Stimulated activated naive CD8-positive, alpha-beta T cell treated with anti-CD3 and anti-CD28 coated beads, Interleukin-15, Interleukin-2, amounts not matched to agents 100 ng/mL and 50 ng/mL, for 24 hours (primary cell): ENCODE measurements at regions not wholly inside any gene's neighbourhood (a gene's known extent, or its start where the extent isn't known, plus 50 kb on each side); places are given as distances from the start of the nearest gene placed in this dataset.
"Not testable (repeated sequence)": the region's sequence is repeated elsewhere in the genome, so short reads cannot be mapped to it uniquely, and the experiment has no call there.

Source experiments
- H3K27ac Mint-ChIP-seq: one replicate; pipeline ENCODE4 v1.8.0; 2021; ENCODE audit warnings: mild to moderate bottlenecking, mixed read lengths
- H3K27me3 Mint-ChIP-seq: one replicate; pipeline ENCODE4 v1.8.0; 2021; ENCODE audit warnings: mixed read lengths
- H3K36me3 Mint-ChIP-seq: one replicate; pipeline ENCODE4 v1.8.0; 2021; ENCODE audit warnings: low read depth, mixed read lengths
- H3K4me1 Mint-ChIP-seq: one replicate; pipeline ENCODE4 v1.8.0; 2021; ENCODE audit warnings: low read depth, mixed read lengths
- H3K4me3 Mint-ChIP-seq: one replicate; pipeline ENCODE4 v1.8.0; 2021; ENCODE audit warnings: mild to moderate bottlenecking, mixed read lengths
- H3K9me3 Mint-ChIP-seq: one replicate; pipeline ENCODE4 v1.8.0; 2021; ENCODE audit warnings: mixed read lengths

- Mint-ChIP-seq H3K4me3 (no peak overlapping the region), H3K27ac (no peak overlapping the region)
Observed at GRCh38 chr4:83213640-83214039, 71.0 kb downstream of the COQ2 start.

GRCh38 chr4:83212041-83212851 is 72.4 kb downstream of the COQ2 start:
- Mint-ChIP-seq H3K36me3 (peaks cover 4% of the 10 kb centered on the region), H3K4me3 (peak overlapping the region; percentile 45), H3K9me3 (peaks cover 3% of the 10 kb centered on the region), H3K4me1 (peaks cover 79% of the 10 kb centered on the region), H3K27ac (peak overlapping the region; percentile 56), H3K27me3 (no peaks in the 10 kb centered on the region)

More at GRCh38 chr4:83213640-83214039, 71.0 kb downstream of the COQ2 start:
- Mint-ChIP-seq H3K27me3 (no peaks in the 10 kb centered on the region), H3K9me3 (peaks cover 3% of the 10 kb centered on the region), H3K4me1 (peaks cover 93% of the 10 kb centered on the region), H3K36me3 (peaks cover 4% of the 10 kb centered on the region)

- no peaks in the 10 kb centered on the region for H3K27me3 Mint-ChIP-seq
Observed at GRCh38 chr4:83209419-83209818, 75.2 kb downstream of the COQ2 start.

GRCh38 chr4:83208371-83209365 is 75.9 kb downstream of the COQ2 start:
- Mint-ChIP-seq H3K27ac (no peak overlapping the region), H3K4me3 (no peak overlapping the region), H3K27me3 (no peaks in the 10 kb centered on the region), H3K9me3 (peaks cover 3% of the 10 kb centered on the region), H3K36me3 (peaks cover 4% of the 10 kb centered on the region), H3K4me1 (peaks cover 49% of the 10 kb centered on the region)

More at GRCh38 chr4:83209419-83209818, 75.2 kb downstream of the COQ2 start:
- Mint-ChIP-seq H3K4me3 (no peak overlapping the region), H3K9me3 (peaks cover 3% of the 10 kb centered on the region), H3K4me1 (peaks cover 53% of the 10 kb centered on the region), H3K27ac (no peak overlapping the region), H3K36me3 (peaks cover 4% of the 10 kb centered on the region)

- Mint-ChIP-seq H3K36me3 (no peaks in the 10 kb centered on the region), H3K4me3 (no peak overlapping the region), H3K9me3 (peaks cover 3% of the 10 kb centered on the region), H3K27ac (no peak overlapping the region), H3K4me1 (peaks cover 39% of the 10 kb centered on the region), H3K27me3 (no peaks in the 10 kb centered on the region)
Observed at GRCh38 chr4:83207497-83208101, 77.0 kb downstream of the COQ2 start.

- Mint-ChIP-seq H3K4me3 (no peak overlapping the region), H3K9me3 (peaks cover 3% of the 10 kb centered on the region), H3K27ac (no peak overlapping the region), H3K36me3 (no peaks in the 10 kb centered on the region), H3K27me3 (no peaks in the 10 kb centered on the region), H3K4me1 (peaks cover 29% of the 10 kb centered on the region)
Observed at GRCh38 chr4:83205760-83206159, 78.8 kb downstream of the COQ2 start.

GRCh38 chr4:83204731-83205130 is 79.9 kb downstream of the COQ2 start:
- no peaks in the 10 kb centered on the region for H3K27me3 Mint-ChIP-seq
- no peak overlapping the region for H3K27ac Mint-ChIP-seq
- H3K9me3 Mint-ChIP-seq: peaks cover 3% of the 10 kb centered on the region
- H3K4me1 Mint-ChIP-seq: peaks cover 19% of the 10 kb centered on the region
- H3K4me3 Mint-ChIP-seq: no peak overlapping the region
- H3K36me3 Mint-ChIP-seq: no peaks in the 10 kb centered on the region

GRCh38 chr4:83201761-83202160 is 82.8 kb downstream of the COQ2 start:
- no peak overlapping the region for H3K27ac Mint-ChIP-seq
- H3K9me3 Mint-ChIP-seq: no peaks in the 10 kb centered on the region
- H3K27me3 Mint-ChIP-seq: no peaks in the 10 kb centered on the region
- no peak overlapping the region for H3K4me3 Mint-ChIP-seq
- H3K36me3 Mint-ChIP-seq: no peaks in the 10 kb centered on the region
- H3K4me1 Mint-ChIP-seq: peaks cover 22% of the 10 kb centered on the region

GRCh38 chr4:83197555-83198235 is 83.2 kb upstream of the PLAC8 start:
- no peaks in the 10 kb centered on the region for H3K9me3 Mint-ChIP-seq
- no peak overlapping the region for H3K27ac Mint-ChIP-seq
- peaks cover 25% of the 10 kb centered on the region for H3K4me1 Mint-ChIP-seq
- H3K4me3 Mint-ChIP-seq: no peak overlapping the region
- H3K36me3 Mint-ChIP-seq: no peaks in the 10 kb centered on the region
- no peaks in the 10 kb centered on the region for H3K27me3 Mint-ChIP-seq

GRCh38 chr4:83196921-83197320 is 82.4 kb upstream of the PLAC8 start:
- H3K36me3 Mint-ChIP-seq: no peaks in the 10 kb centered on the region
- H3K4me3 Mint-ChIP-seq: no peak overlapping the region
- H3K9me3 Mint-ChIP-seq: no peaks in the 10 kb centered on the region
- no peaks in the 10 kb centered on the region for H3K27me3 Mint-ChIP-seq
- H3K27ac Mint-ChIP-seq: no peak overlapping the region
- peaks cover 21% of the 10 kb centered on the region for H3K4me1 Mint-ChIP-seq

GRCh38 chr4:83195269-83195668 is 80.7 kb upstream of the PLAC8 start:
- Mint-ChIP-seq H3K4me3 (no peak overlapping the region), H3K27ac (no peak overlapping the region), H3K4me1 (peaks cover 16% of the 10 kb centered on the region), H3K9me3 (no peaks in the 10 kb centered on the region), H3K27me3 (no peaks in the 10 kb centered on the region), H3K36me3 (no peaks in the 10 kb centered on the region)

GRCh38 chr4:83194588-83194987 is 80.1 kb upstream of the PLAC8 start:
- not testable (repeated sequence) for H3K4me3 Mint-ChIP-seq, H3K36me3 Mint-ChIP-seq, H3K27me3 Mint-ChIP-seq, H3K27ac Mint-ChIP-seq, H3K9me3 Mint-ChIP-seq
- H3K4me1 Mint-ChIP-seq: peaks cover 16% of the 10 kb centered on the region

GRCh38 chr4:83192634-83193033 is 78.1 kb upstream of the PLAC8 start:
- Mint-ChIP-seq H3K4me1 (peaks cover 24% of the 10 kb centered on the region), H3K36me3 (no peaks in the 10 kb centered on the region), H3K27me3 (no peaks in the 10 kb centered on the region), H3K27ac (no peak overlapping the region), H3K9me3 (no peaks in the 10 kb centered on the region), H3K4me3 (no peak overlapping the region)

- H3K27me3 Mint-ChIP-seq: no peaks in the 10 kb centered on the region
Observed at GRCh38 chr4:83191026-83191425, 76.5 kb upstream of the PLAC8 start.

More at GRCh38 chr4:83191026-83191425, 76.5 kb upstream of the PLAC8 start:
- H3K4me1 Mint-ChIP-seq: peaks cover 13% of the 10 kb centered on the region
- no peak overlapping the region for H3K4me3 Mint-ChIP-seq
- no peaks in the 10 kb centered on the region for H3K9me3 Mint-ChIP-seq
- no peaks in the 10 kb centered on the region for H3K36me3 Mint-ChIP-seq
- no peak overlapping the region for H3K27ac Mint-ChIP-seq
